K562 (cell line): ENCODE measurements at regions not wholly inside any gene's neighbourhood (a gene's known extent, or its start where the extent isn't known, plus 50 kb on each side); places are given as distances from the start of the nearest gene placed in this dataset.
A peak's percentile ranks its signal among the peaks of the same experiment; 100 is the strongest.

Experiments
- CEBPB ChIP-seq: fragments of 450-650 bp; IDR thresholded peaks from 2 replicates; pipeline ENCODE4 v1.6.1; 2016; ENCODE audit warnings: missing genetic modification characterization, missing compliant biosample characterization
- TEAD4 ChIP-seq, 2 experiments: sonication (generic) in 1 of 2; formaldehyde crosslinking in 1 of 2; IDR thresholded peaks; 2 replicates each; pipeline versions ENCODE4 v1.6.1 to v1.8.0; 2012 to 2022; ENCODE audit warnings: borderline replicate concordance in 1 of 2, inconsistent platforms in 1 of 2, low read length in 1 of 2, mild to moderate bottlenecking in 1 of 2, missing genetic modification reagents in 1 of 2
- TF ChIP-seq, protein P1 (sequence below): fragments of 450-650 bp; IDR thresholded peaks from 2 replicates; pipeline ENCODE4 v1.6.1; 2016; ENCODE audit warnings: mild to moderate bottlenecking, moderate library complexity
- TF ChIP-seq, protein P2 (sequence below), 2 experiments: fragments of 450-650 bp in 1 of 2; sonication (generic) in 1 of 2; formaldehyde crosslinking; conservative IDR thresholded peaks; 2 replicates each; pipeline versions ENCODE4 v1.4.0 to v1.8.1; 2020 to 2022; ENCODE audit warnings: mild to moderate bottlenecking in 1 of 2, missing genetic modification reagents in 1 of 2
- TF ChIP-seq, protein P3 (sequence below), 3 experiments: fragments of 200-800 bp in 1 of 3; fragments of 250-450 bp in 1 of 3; fragments of 450-650 bp in 1 of 3; sonication (Bioruptor Pico) in 1 of 3; sonication (Bioruptor generic) in 1 of 3; formaldehyde crosslinking in 1 of 3; IDR thresholded peaks; 2 replicates each; pipeline versions ENCODE4 v1.6.1 to v1.8.0; 2016 to 2022; ENCODE audit warnings: mild to moderate bottlenecking in 2 of 3, missing genetic modification characterization in 2 of 3, missing compliant biosample characterization in 1 of 3, moderate library complexity in 1 of 3

DNA sequence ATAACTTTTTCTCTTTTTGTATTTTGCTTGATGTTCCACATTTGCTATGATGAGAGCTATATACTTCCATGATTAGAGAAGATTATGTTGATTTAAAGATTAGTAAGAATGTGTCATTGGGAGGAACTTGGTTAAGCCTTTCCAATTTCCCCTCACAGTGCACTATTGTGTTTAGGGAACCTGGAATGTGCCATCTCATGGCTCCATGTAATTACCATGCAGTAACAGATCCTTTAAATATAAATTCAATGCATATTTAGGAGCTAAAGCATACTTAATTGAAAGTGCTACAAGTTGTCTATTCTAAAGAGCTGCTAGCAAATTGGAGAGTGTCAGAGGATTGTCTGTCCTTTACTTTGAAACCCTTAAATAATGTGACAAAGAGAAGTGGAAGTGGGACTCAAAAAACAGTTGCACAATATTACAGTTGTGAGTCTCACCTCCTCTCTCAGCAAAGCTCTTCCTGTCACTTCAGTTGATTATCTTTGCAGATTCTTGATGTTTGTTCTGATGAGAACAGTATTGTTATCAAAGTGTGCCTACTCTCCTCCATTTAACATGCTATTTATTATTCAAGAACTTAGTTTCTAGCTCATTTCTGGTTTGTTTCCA, 1162.7 kb upstream of the ZEB2 start (continued):
- TF ChIP-seq, protein P1, sequence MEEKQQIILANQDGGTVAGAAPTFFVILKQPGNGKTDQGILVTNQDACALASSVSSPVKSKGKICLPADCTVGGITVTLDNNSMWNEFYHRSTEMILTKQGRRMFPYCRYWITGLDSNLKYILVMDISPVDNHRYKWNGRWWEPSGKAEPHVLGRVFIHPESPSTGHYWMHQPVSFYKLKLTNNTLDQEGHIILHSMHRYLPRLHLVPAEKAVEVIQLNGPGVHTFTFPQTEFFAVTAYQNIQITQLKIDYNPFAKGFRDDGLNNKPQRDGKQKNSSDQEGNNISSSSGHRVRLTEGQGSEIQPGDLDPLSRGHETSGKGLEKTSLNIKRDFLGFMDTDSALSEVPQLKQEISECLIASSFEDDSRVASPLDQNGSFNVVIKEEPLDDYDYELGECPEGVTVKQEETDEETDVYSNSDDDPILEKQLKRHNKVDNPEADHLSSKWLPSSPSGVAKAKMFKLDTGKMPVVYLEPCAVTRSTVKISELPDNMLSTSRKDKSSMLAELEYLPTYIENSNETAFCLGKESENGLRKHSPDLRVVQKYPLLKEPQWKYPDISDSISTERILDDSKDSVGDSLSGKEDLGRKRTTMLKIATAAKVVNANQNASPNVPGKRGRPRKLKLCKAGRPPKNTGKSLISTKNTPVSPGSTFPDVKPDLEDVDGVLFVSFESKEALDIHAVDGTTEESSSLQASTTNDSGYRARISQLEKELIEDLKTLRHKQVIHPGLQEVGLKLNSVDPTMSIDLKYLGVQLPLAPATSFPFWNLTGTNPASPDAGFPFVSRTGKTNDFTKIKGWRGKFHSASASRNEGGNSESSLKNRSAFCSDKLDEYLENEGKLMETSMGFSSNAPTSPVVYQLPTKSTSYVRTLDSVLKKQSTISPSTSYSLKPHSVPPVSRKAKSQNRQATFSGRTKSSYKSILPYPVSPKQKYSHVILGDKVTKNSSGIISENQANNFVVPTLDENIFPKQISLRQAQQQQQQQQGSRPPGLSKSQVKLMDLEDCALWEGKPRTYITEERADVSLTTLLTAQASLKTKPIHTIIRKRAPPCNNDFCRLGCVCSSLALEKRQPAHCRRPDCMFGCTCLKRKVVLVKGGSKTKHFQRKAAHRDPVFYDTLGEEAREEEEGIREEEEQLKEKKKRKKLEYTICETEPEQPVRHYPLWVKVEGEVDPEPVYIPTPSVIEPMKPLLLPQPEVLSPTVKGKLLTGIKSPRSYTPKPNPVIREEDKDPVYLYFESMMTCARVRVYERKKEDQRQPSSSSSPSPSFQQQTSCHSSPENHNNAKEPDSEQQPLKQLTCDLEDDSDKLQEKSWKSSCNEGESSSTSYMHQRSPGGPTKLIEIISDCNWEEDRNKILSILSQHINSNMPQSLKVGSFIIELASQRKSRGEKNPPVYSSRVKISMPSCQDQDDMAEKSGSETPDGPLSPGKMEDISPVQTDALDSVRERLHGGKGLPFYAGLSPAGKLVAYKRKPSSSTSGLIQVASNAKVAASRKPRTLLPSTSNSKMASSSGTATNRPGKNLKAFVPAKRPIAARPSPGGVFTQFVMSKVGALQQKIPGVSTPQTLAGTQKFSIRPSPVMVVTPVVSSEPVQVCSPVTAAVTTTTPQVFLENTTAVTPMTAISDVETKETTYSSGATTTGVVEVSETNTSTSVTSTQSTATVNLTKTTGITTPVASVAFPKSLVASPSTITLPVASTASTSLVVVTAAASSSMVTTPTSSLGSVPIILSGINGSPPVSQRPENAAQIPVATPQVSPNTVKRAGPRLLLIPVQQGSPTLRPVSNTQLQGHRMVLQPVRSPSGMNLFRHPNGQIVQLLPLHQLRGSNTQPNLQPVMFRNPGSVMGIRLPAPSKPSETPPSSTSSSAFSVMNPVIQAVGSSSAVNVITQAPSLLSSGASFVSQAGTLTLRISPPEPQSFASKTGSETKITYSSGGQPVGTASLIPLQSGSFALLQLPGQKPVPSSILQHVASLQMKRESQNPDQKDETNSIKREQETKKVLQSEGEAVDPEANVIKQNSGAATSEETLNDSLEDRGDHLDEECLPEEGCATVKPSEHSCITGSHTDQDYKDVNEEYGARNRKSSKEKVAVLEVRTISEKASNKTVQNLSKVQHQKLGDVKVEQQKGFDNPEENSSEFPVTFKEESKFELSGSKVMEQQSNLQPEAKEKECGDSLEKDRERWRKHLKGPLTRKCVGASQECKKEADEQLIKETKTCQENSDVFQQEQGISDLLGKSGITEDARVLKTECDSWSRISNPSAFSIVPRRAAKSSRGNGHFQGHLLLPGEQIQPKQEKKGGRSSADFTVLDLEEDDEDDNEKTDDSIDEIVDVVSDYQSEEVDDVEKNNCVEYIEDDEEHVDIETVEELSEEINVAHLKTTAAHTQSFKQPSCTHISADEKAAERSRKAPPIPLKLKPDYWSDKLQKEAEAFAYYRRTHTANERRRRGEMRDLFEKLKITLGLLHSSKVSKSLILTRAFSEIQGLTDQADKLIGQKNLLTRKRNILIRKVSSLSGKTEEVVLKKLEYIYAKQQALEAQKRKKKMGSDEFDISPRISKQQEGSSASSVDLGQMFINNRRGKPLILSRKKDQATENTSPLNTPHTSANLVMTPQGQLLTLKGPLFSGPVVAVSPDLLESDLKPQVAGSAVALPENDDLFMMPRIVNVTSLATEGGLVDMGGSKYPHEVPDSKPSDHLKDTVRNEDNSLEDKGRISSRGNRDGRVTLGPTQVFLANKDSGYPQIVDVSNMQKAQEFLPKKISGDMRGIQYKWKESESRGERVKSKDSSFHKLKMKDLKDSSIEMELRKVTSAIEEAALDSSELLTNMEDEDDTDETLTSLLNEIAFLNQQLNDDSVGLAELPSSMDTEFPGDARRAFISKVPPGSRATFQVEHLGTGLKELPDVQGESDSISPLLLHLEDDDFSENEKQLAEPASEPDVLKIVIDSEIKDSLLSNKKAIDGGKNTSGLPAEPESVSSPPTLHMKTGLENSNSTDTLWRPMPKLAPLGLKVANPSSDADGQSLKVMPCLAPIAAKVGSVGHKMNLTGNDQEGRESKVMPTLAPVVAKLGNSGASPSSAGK, result no peak
- peak; percentile 27; the same call in 1 of the 2 replicates for TF ChIP-seq TEAD4 (IDR thresholded peaks at IDR 0.05; ENCODE audit: low read length)
- no peak for TF ChIP-seq TEAD4 (CRISPR knock-in tag; IDR thresholded peaks at IDR 0.05; ENCODE audit: borderline replicate concordance)
- TF ChIP-seq, protein P2, sequence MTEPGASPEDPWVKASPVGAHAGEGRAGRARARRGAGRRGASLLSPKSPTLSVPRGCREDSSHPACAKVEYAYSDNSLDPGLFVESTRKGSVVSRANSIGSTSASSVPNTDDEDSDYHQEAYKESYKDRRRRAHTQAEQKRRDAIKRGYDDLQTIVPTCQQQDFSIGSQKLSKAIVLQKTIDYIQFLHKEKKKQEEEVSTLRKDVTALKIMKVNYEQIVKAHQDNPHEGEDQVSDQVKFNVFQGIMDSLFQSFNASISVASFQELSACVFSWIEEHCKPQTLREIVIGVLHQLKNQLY (CRISPR knock-in tag; conservative IDR thresholded peaks at IDR 0.05), result no peak
- TF ChIP-seq CEBPB (tag), result peak; percentile 78
- TF ChIP-seq, protein P3, sequence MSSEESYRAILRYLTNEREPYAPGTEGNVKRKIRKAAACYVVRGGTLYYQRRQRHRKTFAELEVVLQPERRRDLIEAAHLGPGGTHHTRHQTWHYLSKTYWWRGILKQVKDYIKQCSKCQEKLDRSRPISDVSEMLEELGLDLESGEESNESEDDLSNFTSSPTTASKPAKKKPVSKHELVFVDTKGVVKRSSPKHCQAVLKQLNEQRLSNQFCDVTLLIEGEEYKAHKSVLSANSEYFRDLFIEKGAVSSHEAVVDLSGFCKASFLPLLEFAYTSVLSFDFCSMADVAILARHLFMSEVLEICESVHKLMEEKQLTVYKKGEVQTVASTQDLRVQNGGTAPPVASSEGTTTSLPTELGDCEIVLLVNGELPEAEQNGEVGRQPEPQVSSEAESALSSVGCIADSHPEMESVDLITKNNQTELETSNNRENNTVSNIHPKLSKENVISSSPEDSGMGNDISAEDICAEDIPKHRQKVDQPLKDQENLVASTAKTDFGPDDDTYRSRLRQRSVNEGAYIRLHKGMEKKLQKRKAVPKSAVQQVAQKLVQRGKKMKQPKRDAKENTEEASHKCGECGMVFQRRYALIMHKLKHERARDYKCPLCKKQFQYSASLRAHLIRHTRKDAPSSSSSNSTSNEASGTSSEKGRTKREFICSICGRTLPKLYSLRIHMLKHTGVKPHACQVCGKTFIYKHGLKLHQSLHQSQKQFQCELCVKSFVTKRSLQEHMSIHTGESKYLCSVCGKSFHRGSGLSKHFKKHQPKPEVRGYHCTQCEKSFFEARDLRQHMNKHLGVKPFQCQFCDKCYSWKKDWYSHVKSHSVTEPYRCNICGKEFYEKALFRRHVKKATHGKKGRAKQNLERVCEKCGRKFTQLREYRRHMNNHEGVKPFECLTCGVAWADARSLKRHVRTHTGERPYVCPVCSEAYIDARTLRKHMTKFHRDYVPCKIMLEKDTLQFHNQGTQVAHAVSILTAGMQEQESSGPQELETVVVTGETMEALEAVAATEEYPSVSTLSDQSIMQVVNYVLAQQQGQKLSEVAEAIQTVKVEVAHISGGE (CRISPR knock-in tag; IDR thresholded peaks at IDR 0.05), result peak in 1 of 3 experiments; percentile 53; a peak in 2 of 6 replicates
